Endothelial cell of umbilical vein (primary cell): ENCODE measurements at regions not wholly inside any gene's neighbourhood (a gene's known extent, or its start where the extent isn't known, plus 50 kb on each side); places are given as distances from the start of the nearest gene placed in this dataset.

Experiments
- BruUV-seq: library from RNA; stranded (reverse); fragments of 400-500 nt; replicated peaks from 2 replicates; lab custom pipeline; 2021; lab: Mats Ljungman, UMichigan
- CTCF ChIA-PET: fragments of 300-600, 350-600 bp; sonication (Branson Sonifier 250); formaldehyde crosslinking; loops from one replicate; lab custom pipeline; 2021; ENCODE audit warnings: antibody characterized with exemption, inconsistent platforms; lab: Charles Lee
- POLR2A ChIA-PET: fragments of 300-600, 350-600 bp; sonication (Branson Sonifier 250); formaldehyde crosslinking; loops from one replicate; lab custom pipeline; 2021; ENCODE audit warnings: antibody characterized with exemption, inconsistent platforms; lab: Charles Lee
- DNase-seq: peaks from one replicate; pipeline ENCODE4 v3.0.0-alpha.2; 2011; ENCODE audit warnings: low read depth, low spot score
- FAIRE-seq: peaks from 2 replicates; lab custom pipeline; 2011; peaks lifted over from hg19 to GRCh38; lab: Jason Lieb, UNC
- H2AFZ ChIP-seq: 2 replicates; pipeline ENCODE4 v1.6.0; 2012; ENCODE audit warnings: low read depth, low read length, control low read depth, inconsistent platforms
- H3K27ac ChIP-seq: 2 replicates; pipeline ENCODE4 v1.5.1; 2011; ENCODE audit warnings: low read depth, mild to moderate bottlenecking, control low read depth, low read length, moderate library complexity; ENCODE audit not compliant: insufficient read depth
- H3K27me3 ChIP-seq, 2 experiments: 2 replicates each; pipeline versions ENCODE4 v1.6.0 to v1.6.1; 2011; ENCODE audit warnings: low read length in 2 of 2, mixed read lengths in 1 of 2; ENCODE audit not compliant: control insufficient read depth in 2 of 2, insufficient read depth in 2 of 2
- H3K36me3 ChIP-seq, 2 experiments: 2 replicates in 1 of 2; 3 replicates in 1 of 2; pipeline ENCODE4 v1.5.1; 2011; ENCODE audit warnings: low read length in 2 of 2, mild to moderate bottlenecking in 1 of 2, moderate library complexity in 1 of 2; ENCODE audit not compliant: control insufficient read depth in 2 of 2, insufficient read depth in 2 of 2; ENCODE audit errors: extremely low read depth in 1 of 2
- H3K4me1 ChIP-seq: 3 replicates; pipeline ENCODE4 v1.5.1; 2011; ENCODE audit warnings: mild to moderate bottlenecking, low read length; ENCODE audit not compliant: control insufficient read depth, insufficient read depth; ENCODE audit errors: extremely low read depth
- H3K4me2 ChIP-seq: 2 replicates; pipeline ENCODE4 v1.6.1; 2011; ENCODE audit warnings: low read length, control low read depth, mixed read lengths; ENCODE audit not compliant: insufficient read depth
- H3K4me3 ChIP-seq, 3 experiments: fragments of 200-600 bp in 1 of 3; sonication (generic), shearing (Covaris generic) in 1 of 3; replicated peaks in 1 of 3; 2 replicates each; pipeline ENCODE4 v1.5.1; 2011 to 2016; ENCODE audit warnings: control low read depth in 3 of 3, low read length in 3 of 3, mild to moderate bottlenecking in 2 of 3, inconsistent platforms in 1 of 3, low read depth in 1 of 3, moderate library complexity in 1 of 3; ENCODE audit not compliant: insufficient read depth in 1 of 3
- H3K79me2 ChIP-seq: 2 replicates; pipeline ENCODE4 v1.6.0; 2012; ENCODE audit warnings: low read length, inconsistent platforms; ENCODE audit not compliant: control insufficient read depth, insufficient read depth
- H3K9ac ChIP-seq: replicated peaks from 2 replicates; pipeline ENCODE3; 2011; ENCODE audit warnings: low read length, control low read depth; ENCODE audit not compliant: insufficient read depth; ENCODE audit errors: extremely low read depth
- H3K9me1 ChIP-seq: replicated peaks from 3 replicates; pipeline ENCODE4 v1.6.0; 2011; ENCODE audit warnings: mild to moderate bottlenecking, low read length; ENCODE audit not compliant: control insufficient read depth, insufficient read depth; ENCODE audit errors: extremely low read depth
- H3K9me3 ChIP-seq: replicated peaks from 2 replicates; pipeline ENCODE4 v1.5.1; 2012; ENCODE audit warnings: low read length, inconsistent platforms; ENCODE audit not compliant: control insufficient read depth, insufficient read depth
- H4K20me1 ChIP-seq: replicated peaks from 2 replicates; pipeline ENCODE3; 2011; ENCODE audit warnings: mild to moderate bottlenecking, low read length; ENCODE audit not compliant: control insufficient read depth, insufficient read depth; ENCODE audit errors: extremely low read depth
- EZH2 ChIP-seq: IDR thresholded peaks from 2 replicates; pipeline ENCODE4 v1.6.1; 2012; ENCODE audit warnings: borderline replicate concordance, low read depth, mild to moderate bottlenecking, moderate library complexity, low read length, inconsistent platforms; ENCODE audit not compliant: severe bottlenecking
- FOS ChIP-seq: IDR thresholded peaks from 2 replicates; pipeline ENCODE4 v1.6.1; 2011; ENCODE audit warnings: mild to moderate bottlenecking, low read length, moderate library complexity, borderline replicate concordance; ENCODE audit not compliant: insufficient read depth
- GATA2 ChIP-seq: IDR thresholded peaks from 2 replicates; pipeline ENCODE4 v1.7.0; 2011; ENCODE audit warnings: low read depth, mild to moderate bottlenecking, moderate library complexity, mixed read lengths, low read length; ENCODE audit not compliant: insufficient read length, insufficient read depth
- JUN ChIP-seq: IDR thresholded peaks from 2 replicates; pipeline ENCODE4 v1.6.1; 2011; ENCODE audit warnings: borderline replicate concordance, low read depth; ENCODE audit not compliant: insufficient read length, insufficient read depth
- MYC ChIP-seq: IDR thresholded peaks from one replicate; pipeline ENCODE4 v1.6.1; 2011; ENCODE audit warnings: mild to moderate bottlenecking, low read depth, low read length
- POLR2A ChIP-seq: IDR thresholded peaks from 2 replicates; pipeline ENCODE4 v1.6.1; 2012; ENCODE audit warnings: low read depth, mild to moderate bottlenecking, control low read depth, low read length
- POLR2AphosphoS5 ChIP-seq: IDR thresholded peaks from 2 replicates; pipeline ENCODE4 v1.6.1; 2012; ENCODE audit warnings: low read depth, mild to moderate bottlenecking, control low read depth, low read length, moderate library complexity; ENCODE audit not compliant: insufficient read depth
- dilution Hi-C: fragments of 300-500 bp; cut with MboI; formaldehyde crosslinking; loops from one replicate; pipeline ENCODE4 v1.15.0; 2019; ENCODE audit warnings: low sequenced_read_pairs; ENCODE audit not compliant: extremely low pct_ligation_motif_present
- intact Hi-C: fragments of 100-400 bp; cut with micrococcal nuclease; formaldehyde crosslinking; loops from one replicate; pipeline ENCODE4 v1.10.0; 2022
- TF ChIP-seq, protein P1 (sequence below): IDR thresholded peaks from 2 replicates; pipeline ENCODE4 v1.6.1; 2011; ENCODE audit not compliant: insufficient read depth, insufficient read length
- TF ChIP-seq, protein P2 (sequence below), 2 donors: IDR thresholded peaks; 1 replicate in 1 of 2; 2 replicates in 1 of 2; pipeline ENCODE4 v1.5.1; 2011; ENCODE audit warnings: low read length in 2 of 2, mild to moderate bottlenecking in 2 of 2, moderate library complexity in 2 of 2, control low read depth in 1 of 2, inconsistent platforms in 1 of 2, low read depth in 1 of 2; ENCODE audit not compliant: insufficient read depth in 1 of 2; ENCODE audit errors: extremely low read depth in 1 of 2

DNA sequence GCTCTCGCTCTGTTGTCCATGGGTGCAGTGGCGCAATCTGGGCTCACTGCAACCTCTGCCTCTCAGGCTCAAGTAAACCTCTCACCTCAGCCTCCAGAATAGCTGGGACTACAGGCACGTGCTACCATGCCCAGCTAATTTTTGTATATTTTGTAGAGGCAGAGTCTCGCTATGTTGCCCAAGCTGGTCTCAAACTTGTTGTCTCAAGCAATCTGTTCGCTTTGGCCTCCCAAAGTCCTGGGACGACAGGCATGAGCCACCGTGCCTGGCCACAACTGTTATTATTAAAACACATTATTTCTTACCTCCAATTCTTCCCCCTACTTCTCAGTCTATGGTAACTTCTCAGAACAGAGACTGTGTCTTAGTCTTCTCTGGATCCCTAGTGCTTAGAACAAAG lies 143.3 kb downstream of the DICER1 start:
- CTCF ChIA-PET: no interaction called here
- no peak overlapping the region for H2AFZ ChIP-seq
- no peaks in the 10 kb centered on the region for H3K9me1 ChIP-seq
- no TSS peak for BruUV-seq
- H3K27me3 ChIP-seq: no peaks in the 10 kb centered on the region
- H3K27ac ChIP-seq: no peak overlapping the region
- no peak for DNase-seq
- no peaks in the 10 kb centered on the region for H3K36me3 ChIP-seq
- intact Hi-C loops (no loop called here), dilution Hi-C loops (no loop called here)
- no peaks in the 10 kb centered on the region for H3K4me1 ChIP-seq
- no peaks in the 10 kb centered on the region for H3K79me2 ChIP-seq
- H3K4me2 ChIP-seq: no peak overlapping the region
- no peaks in the 10 kb centered on the region for H3K9me3 ChIP-seq
- FAIRE-seq: no peak
- H3K9ac ChIP-seq: no peak overlapping the region
- H4K20me1 ChIP-seq: no peaks in the 10 kb centered on the region
- H3K4me3 ChIP-seq: no peak overlapping the region
- TF ChIP-seq JUN (no peak), FOS (no peak), GATA2 (no peak), POLR2A (no peak), POLR2AphosphoS5 (no peak), MYC (no peak), EZH2 (no peak)
- TF ChIP-seq, protein P1, sequence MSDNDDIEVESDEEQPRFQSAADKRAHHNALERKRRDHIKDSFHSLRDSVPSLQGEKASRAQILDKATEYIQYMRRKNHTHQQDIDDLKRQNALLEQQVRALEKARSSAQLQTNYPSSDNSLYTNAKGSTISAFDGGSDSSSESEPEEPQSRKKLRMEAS: no peak
- TF ChIP-seq, protein P2, sequence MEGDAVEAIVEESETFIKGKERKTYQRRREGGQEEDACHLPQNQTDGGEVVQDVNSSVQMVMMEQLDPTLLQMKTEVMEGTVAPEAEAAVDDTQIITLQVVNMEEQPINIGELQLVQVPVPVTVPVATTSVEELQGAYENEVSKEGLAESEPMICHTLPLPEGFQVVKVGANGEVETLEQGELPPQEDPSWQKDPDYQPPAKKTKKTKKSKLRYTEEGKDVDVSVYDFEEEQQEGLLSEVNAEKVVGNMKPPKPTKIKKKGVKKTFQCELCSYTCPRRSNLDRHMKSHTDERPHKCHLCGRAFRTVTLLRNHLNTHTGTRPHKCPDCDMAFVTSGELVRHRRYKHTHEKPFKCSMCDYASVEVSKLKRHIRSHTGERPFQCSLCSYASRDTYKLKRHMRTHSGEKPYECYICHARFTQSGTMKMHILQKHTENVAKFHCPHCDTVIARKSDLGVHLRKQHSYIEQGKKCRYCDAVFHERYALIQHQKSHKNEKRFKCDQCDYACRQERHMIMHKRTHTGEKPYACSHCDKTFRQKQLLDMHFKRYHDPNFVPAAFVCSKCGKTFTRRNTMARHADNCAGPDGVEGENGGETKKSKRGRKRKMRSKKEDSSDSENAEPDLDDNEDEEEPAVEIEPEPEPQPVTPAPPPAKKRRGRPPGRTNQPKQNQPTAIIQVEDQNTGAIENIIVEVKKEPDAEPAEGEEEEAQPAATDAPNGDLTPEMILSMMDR (IDR thresholded peaks at IDR 0.05; ENCODE audit: extremely low read depth in 1 of 2, insufficient read depth in 1 of 2, low read depth in 1 of 2, low read length in 2 of 2): no peak
- POLR2A ChIA-PET: no interaction called here
